Activated naive CD8-positive, alpha-beta T cell treated with anti-CD3 and anti-CD28 coated beads, Interleukin-2, amount 50 U/mL, for 24 hours (primary cell): ENCODE measurements at regions not wholly inside any gene's neighbourhood (a gene's known extent, or its start where the extent isn't known, plus 50 kb on each side); places are given as distances from the start of the nearest gene placed in this dataset.

ENCODE experiments used
- ATAC-seq: fragments of 150-1000 bp; cut with Tn5 transposase; one replicate; pipeline ENCODE4 v1.10.0; 2021
- DNase-seq: peaks from one replicate; pipeline ENCODE4 v3.0.0; 2021
- H3K27ac Mint-ChIP-seq: one replicate; pipeline ENCODE4 v1.8.0; 2021; ENCODE audit warnings: mild to moderate bottlenecking, mixed read lengths
- H3K27me3 Mint-ChIP-seq: one replicate; pipeline ENCODE4 v1.8.0; 2021; ENCODE audit warnings: mixed read lengths
- H3K36me3 Mint-ChIP-seq: one replicate; pipeline ENCODE4 v1.8.0; 2021; ENCODE audit warnings: low read depth, mixed read lengths
- H3K4me1 Mint-ChIP-seq: one replicate; pipeline ENCODE4 v1.8.0; 2021; ENCODE audit warnings: mixed read lengths
- H3K4me3 Mint-ChIP-seq: one replicate; pipeline ENCODE4 v1.8.0; 2021; ENCODE audit warnings: mild to moderate bottlenecking, moderate library complexity, mixed read lengths
- H3K9me3 Mint-ChIP-seq: one replicate; pipeline ENCODE4 v1.8.0; 2021; ENCODE audit warnings: mixed read lengths

DNA sequence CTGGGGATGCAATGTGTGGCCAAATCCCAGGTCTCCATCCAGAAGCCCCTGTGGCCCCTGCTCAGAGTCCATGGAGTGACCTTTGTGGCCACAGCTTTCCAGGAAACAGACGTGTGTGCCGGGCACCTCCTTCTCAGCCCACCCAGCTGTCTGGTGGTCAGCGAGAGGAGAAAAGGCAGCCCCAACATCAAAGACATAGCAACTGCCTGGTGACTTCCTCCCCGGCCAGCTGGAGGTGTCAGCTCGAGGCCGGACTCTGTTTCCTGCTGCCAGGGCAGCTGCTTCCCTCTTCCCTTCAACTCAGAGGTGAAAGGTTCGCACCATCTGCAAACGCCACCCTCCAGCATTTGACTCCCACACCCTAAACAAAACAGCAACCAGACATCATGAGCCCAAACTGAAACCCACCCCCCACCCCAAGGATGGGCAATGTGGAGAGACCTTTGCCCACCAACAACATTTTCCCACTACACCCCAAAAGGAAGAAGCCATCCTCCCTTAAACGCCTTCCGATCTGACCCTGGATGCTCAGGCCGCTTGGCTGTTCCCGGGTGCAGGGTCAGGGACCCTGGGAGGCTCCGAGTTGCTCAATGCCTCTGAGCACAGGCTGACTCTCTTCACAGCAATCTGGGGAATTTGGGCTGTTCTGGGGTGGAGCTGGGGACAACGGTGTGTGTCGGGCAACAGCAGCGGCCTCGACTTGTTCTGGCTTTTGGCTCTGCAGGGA, 162.3 kb downstream of the PSMG1 start:
- ATAC-seq = no peak
- Mint-ChIP-seq H3K9me3 (peaks cover 9% of the 10 kb centered on the region), H3K4me1 (no peaks in the 10 kb centered on the region), H3K4me3 (no peak overlapping the region), H3K36me3 (no peaks in the 10 kb centered on the region), H3K27ac (no peak overlapping the region), H3K27me3 (peaks cover 5% of the 10 kb centered on the region)
- no peak for DNase-seq

DNA sequence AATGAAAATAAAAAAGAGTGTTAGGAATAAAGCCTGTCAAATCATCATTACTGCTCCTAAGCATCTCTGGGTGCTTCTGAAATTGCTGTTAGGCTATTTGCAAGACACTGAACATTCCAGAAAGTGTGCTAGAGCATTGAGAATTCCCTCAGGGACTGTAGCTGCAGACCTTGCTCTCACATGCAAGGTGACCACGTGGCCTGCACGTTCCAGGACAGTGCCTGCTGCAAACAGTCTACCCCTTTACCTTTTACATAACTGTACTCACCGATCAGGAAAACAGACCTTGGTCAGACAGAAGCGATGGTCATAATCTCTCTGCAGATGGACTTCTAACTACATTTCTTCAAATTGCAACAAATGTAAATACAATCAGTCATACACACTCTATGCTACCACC, 164.5 kb downstream of the PSMG1 start:
- Mint-ChIP-seq H3K4me3 (no peak overlapping the region), H3K27ac (no peak overlapping the region), H3K36me3 (no peaks in the 10 kb centered on the region), H3K4me1 (no peaks in the 10 kb centered on the region), H3K27me3 (peaks cover 5% of the 10 kb centered on the region), H3K9me3 (no peaks in the 10 kb centered on the region)
- ATAC-seq (no peak), DNase-seq (no peak)

DNA sequence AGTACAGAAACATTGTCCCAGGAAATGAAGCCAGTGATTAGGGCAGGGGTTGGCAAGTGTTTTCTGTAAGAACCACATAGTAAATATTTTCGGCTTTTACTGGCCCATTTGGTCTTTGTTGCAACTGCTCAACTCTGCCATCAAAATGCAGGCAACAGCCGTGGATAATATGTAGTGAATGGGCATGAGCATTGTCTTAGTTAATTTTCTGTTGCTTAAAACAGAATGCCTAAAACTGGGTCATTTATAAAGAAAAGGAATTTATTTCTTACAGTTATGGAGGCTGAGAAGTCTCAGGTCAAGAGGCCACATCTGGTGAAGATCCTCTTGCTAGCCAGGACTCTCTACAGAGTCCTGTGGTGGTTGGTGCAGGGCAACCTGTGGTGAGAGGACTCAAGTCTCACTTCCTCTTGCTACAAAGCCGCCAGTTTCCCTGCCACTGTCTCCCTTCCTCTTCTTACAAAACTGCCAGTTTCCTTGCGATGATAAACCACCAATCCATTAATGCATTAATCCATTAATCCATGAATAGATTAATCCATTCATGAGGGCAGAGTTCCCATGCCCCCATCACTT, 166.4 kb downstream of the PSMG1 start:
- Mint-ChIP-seq H3K4me1 (no peaks in the 10 kb centered on the region), H3K9me3 (no peaks in the 10 kb centered on the region), H3K27ac (no peak overlapping the region), H3K4me3 (no peak overlapping the region), H3K27me3 (peaks cover 5% of the 10 kb centered on the region), H3K36me3 (no peaks in the 10 kb centered on the region)
- ATAC-seq (no peak), DNase-seq (no peak)

GRCh38 chr21:39014747-39015146, 168.5 kb downstream of the PSMG1 start:
- H3K27me3 Mint-ChIP-seq = no peaks in the 10 kb centered on the region
- no peaks in the 10 kb centered on the region for H3K4me1 Mint-ChIP-seq
- H3K36me3 Mint-ChIP-seq = no peaks in the 10 kb centered on the region
- no peaks in the 10 kb centered on the region for H3K9me3 Mint-ChIP-seq
- no peak overlapping the region for H3K27ac Mint-ChIP-seq
- ATAC-seq (no peak), DNase-seq (no peak)
- H3K4me3 Mint-ChIP-seq = no peak overlapping the region

GRCh38 chr21:39012326-39013230, 170.7 kb downstream of the PSMG1 start:
- no peaks in the 10 kb centered on the region for H3K27me3 Mint-ChIP-seq
- no peaks in the 10 kb centered on the region for H3K4me1 Mint-ChIP-seq
- DNase-seq = no peak
- no peak overlapping the region for H3K27ac Mint-ChIP-seq
- H3K4me3 Mint-ChIP-seq = no peak overlapping the region
- H3K9me3 Mint-ChIP-seq = no peaks in the 10 kb centered on the region
- ATAC-seq = no peak
- H3K36me3 Mint-ChIP-seq = no peaks in the 10 kb centered on the region

DNA sequence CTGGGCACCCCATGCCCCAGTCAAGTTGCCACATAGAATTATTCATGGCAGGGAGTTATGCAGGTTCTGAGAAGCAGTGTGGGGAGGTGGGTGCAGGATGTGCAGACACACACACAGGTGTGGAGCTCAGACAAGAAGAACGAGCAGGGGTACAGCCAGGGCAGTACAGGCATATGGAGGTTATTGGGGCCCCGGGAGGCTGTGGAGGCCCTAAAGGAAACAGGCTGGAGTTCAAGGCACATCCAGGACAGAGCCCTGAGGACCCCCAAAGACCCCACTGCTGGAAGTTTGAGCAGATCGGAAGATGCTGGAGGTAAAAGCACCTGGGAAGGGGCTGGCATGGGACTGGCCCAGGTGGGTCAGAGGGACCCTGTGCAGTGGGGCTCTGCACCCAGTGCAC, 171.3 kb downstream of the PSMG1 start:
- DNase-seq (no peak), ATAC-seq (no peak)
- Mint-ChIP-seq H3K27ac (no peak overlapping the region), H3K36me3 (no peaks in the 10 kb centered on the region), H3K4me3 (no peak overlapping the region), H3K4me1 (no peaks in the 10 kb centered on the region), H3K27me3 (no peaks in the 10 kb centered on the region), H3K9me3 (no peaks in the 10 kb centered on the region)

GRCh38 chr21:39010629-39011404, 172.4 kb downstream of the PSMG1 start:
- H3K27ac Mint-ChIP-seq = no peak overlapping the region
- ATAC-seq (no peak), DNase-seq (no peak)
- peaks cover under 1% of the 10 kb centered on the region for H3K4me1 Mint-ChIP-seq
- H3K27me3 Mint-ChIP-seq = no peaks in the 10 kb centered on the region
- H3K36me3 Mint-ChIP-seq = no peaks in the 10 kb centered on the region
- H3K4me3 Mint-ChIP-seq = no peak overlapping the region
- H3K9me3 Mint-ChIP-seq = no peaks in the 10 kb centered on the region

DNA sequence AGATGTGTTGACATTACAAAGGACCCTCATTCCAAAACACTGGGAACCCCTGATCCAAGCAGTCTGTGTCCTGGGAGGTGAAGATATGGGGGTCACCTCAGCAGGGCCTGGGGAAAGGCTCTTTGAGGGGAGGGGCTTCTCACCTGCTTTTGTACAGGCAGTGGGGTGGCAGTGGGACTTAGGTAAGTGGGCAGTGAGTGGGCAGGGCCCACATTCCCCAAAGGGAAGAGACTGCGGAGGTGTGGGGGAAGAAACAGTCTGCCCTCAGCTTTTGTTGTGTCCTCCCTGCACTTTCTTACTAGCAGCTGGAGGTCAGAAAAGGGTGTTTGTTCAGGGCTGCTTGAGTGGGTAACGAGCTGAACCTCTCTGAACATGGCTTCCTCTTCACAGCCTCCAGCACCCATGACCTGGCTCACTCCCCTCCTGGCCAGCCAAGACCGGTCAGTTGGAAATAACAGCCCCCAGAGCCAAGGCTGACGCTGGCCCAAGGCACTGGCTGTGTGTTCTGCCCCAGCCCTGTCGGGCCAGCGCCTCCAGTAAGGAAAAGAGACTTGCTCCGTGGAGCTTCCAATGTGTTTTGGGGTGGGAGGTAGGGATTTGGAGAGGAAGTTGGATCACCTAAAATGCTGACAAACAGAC, 173.5 kb downstream of the PSMG1 start:
- no peak for ATAC-seq
- H3K27ac Mint-ChIP-seq = no peak overlapping the region
- H3K27me3 Mint-ChIP-seq = peaks cover 1% of the 10 kb centered on the region
- no peaks in the 10 kb centered on the region for H3K36me3 Mint-ChIP-seq
- DNase-seq = no peak
- no peaks in the 10 kb centered on the region for H3K9me3 Mint-ChIP-seq
- no peak overlapping the region for H3K4me3 Mint-ChIP-seq
- peaks cover 7% of the 10 kb centered on the region for H3K4me1 Mint-ChIP-seq

DNA sequence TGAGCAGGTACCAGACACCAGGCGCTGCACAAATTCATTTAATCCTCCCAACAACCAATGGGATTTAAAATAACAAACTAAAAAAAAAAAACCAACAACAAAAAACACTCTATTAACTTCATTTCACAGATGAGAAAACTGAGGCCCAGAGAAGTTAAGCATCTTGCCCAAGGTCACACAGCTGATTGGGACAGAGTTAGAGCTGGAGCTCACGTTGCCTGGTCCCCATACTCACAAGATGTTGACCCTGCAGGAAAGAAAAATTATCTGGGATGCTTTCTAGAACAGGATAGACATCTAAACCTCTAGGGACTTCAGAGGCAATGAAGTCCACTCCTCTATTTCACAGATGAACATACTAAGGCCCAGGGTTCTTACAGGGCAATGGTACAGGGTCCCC, 175.3 kb downstream of the PSMG1 start:
- no peaks in the 10 kb centered on the region for H3K36me3 Mint-ChIP-seq
- H3K4me1 Mint-ChIP-seq = peaks cover 24% of the 10 kb centered on the region
- DNase-seq (no peak), ATAC-seq (no peak)
- no peak overlapping the region for H3K4me3 Mint-ChIP-seq
- H3K9me3 Mint-ChIP-seq = no peaks in the 10 kb centered on the region
- H3K27ac Mint-ChIP-seq = peak overlapping the region; percentile 26
- peaks cover 1% of the 10 kb centered on the region for H3K27me3 Mint-ChIP-seq

DNA sequence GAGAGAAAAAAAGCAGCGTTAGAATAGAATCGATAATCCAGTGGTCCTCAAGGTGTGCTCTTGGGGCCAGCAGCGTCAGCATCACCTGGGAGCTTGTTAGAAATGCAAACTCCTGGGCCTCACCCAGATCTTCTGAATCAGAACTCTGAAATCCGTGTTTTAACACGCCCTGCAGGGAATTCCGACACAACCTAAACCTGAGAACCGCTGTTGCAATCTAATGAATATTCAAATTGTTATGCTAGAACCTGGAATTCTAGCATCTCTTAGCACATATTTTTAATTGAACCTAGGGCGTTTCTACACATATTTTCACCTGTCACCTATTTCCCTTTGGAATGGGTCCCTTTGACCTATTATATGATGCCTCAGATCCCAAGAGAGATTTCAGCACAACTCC, 175.7 kb downstream of the PSMG1 start:
- Mint-ChIP-seq H3K27me3 (peaks cover 1% of the 10 kb centered on the region), H3K9me3 (no peaks in the 10 kb centered on the region), H3K27ac (peak overlapping the region; percentile 26), H3K4me1 (peaks cover 24% of the 10 kb centered on the region), H3K4me3 (no peak overlapping the region), H3K36me3 (no peaks in the 10 kb centered on the region)
- no peak for DNase-seq
- ATAC-seq = no peak

GRCh38 chr21:39006571-39007311, 176.5 kb downstream of the PSMG1 start:
- H3K4me3 Mint-ChIP-seq = no peak overlapping the region
- DNase-seq (no peak), ATAC-seq (no peak)
- H3K9me3 Mint-ChIP-seq = no peaks in the 10 kb centered on the region
- no peak overlapping the region for H3K27ac Mint-ChIP-seq
- no peaks in the 10 kb centered on the region for H3K36me3 Mint-ChIP-seq
- H3K27me3 Mint-ChIP-seq = peaks cover 1% of the 10 kb centered on the region
- peaks cover 24% of the 10 kb centered on the region for H3K4me1 Mint-ChIP-seq

- Mint-ChIP-seq H3K36me3 (no peaks in the 10 kb centered on the region), H3K9me3 (no peaks in the 10 kb centered on the region), H3K4me1 (peaks cover 32% of the 10 kb centered on the region), H3K27me3 (peaks cover 1% of the 10 kb centered on the region), H3K4me3 (no peak overlapping the region), H3K27ac (no peak overlapping the region)
- ATAC-seq (no peak), DNase-seq (no peak)
Observed at GRCh38 chr21:39005502-39005787, 177.8 kb downstream of the PSMG1 start.

DNA sequence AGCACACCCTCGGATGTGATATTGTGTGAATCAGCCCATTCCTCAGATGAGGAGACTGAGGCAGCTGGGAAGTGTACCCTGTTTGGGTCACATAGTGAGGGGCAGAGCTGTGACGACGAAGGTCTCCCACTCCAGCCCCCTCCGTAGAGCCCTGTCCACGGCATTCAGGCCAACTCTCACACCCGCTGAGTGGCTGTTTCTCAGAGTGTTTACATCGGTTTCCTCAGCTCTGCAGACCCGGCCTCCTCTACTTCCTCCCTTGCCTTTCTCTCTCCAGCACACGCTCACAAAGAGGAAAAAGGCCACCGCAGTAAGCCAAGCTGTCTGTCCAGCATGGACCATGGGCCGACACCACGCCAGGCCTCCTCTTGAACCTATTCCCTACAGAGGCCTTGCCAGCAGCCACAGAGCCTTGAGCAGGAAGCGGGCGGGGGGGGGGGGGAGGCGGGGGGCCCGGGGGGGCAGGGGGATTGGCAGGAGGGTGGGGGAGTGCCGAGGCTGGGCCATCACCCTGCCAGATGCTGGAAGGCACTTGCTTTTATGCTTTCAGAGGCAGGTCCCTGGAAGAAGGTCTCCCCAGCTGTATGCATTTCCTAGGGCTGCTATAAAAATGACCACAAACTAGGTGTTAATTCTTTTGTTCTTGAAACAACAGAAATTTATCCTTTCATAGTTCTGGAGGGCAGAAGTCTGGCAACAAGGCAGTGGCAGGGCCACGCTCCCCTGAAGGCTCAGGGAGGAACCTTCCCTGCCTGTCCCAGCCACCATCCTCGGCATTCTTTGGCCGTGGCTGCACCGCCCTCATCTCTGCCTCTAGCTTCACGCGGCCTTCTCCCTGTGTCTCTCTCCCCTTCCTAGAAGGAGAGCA, 178.4 kb downstream of the PSMG1 start:
- no peaks in the 10 kb centered on the region for H3K9me3 Mint-ChIP-seq
- H3K4me1 Mint-ChIP-seq = peaks cover 38% of the 10 kb centered on the region
- H3K27ac Mint-ChIP-seq = peak overlapping the region; percentile 78
- ATAC-seq (no peak), DNase-seq (no peak)
- no peak overlapping the region for H3K4me3 Mint-ChIP-seq
- peaks cover 1% of the 10 kb centered on the region for H3K27me3 Mint-ChIP-seq
- no peaks in the 10 kb centered on the region for H3K36me3 Mint-ChIP-seq
